HEK293 (cell line): ENCODE measurements at regions not wholly inside any gene's neighbourhood (a gene's known extent, or its start where the extent isn't known, plus 50 kb on each side); places are given as distances from the start of the nearest gene placed in this dataset.
"Not testable (repeated sequence)": the region's sequence is repeated elsewhere in the genome, so short reads cannot be mapped to it uniquely, and the experiment has no call there.

ENCODE experiments used
- CTCF ChIA-PET: fragments of 350-600 bp; formaldehyde crosslinking; extraction: SDS; loops from one replicate; lab custom pipeline; 2021; ENCODE audit warnings: antibody characterized with exemption; lab: Yijun Ruan, JAX
- POLR2A ChIA-PET: fragments of 300-600 bp; formaldehyde crosslinking; extraction: SDS; loops from one replicate; lab custom pipeline; 2020; ENCODE audit warnings: antibody characterized with exemption, inconsistent platforms; lab: Yijun Ruan, JAX
- H3K27ac ChIP-seq: fragments of 200-500 bp; sonication (Bioruptor generic); 2 replicates; pipeline ENCODE4 v1.5.1; 2014; ENCODE audit warnings: low read depth, low read length, control low read depth, inconsistent platforms; ENCODE audit errors: extremely low read depth
- H3K36me3 ChIP-seq, 2 experiments: fragments of 200-500 bp in 1 of 2; sonication (Bioruptor generic) in 1 of 2; 1 replicate in 1 of 2; 2 replicates in 1 of 2; pipeline ENCODE4 v1.5.1; 2014 to 2017; ENCODE audit warnings: inconsistent platforms in 2 of 2, low read length in 2 of 2; ENCODE audit not compliant: control insufficient read depth in 2 of 2, insufficient read depth in 1 of 2
- H3K4me1 ChIP-seq: fragments of 200-500 bp; sonication (Bioruptor generic); 2 replicates; pipeline ENCODE4 v1.5.1; 2014; ENCODE audit warnings: mild to moderate bottlenecking, low read length, inconsistent platforms; ENCODE audit not compliant: control insufficient read depth, insufficient read depth
- H3K4me3 ChIP-seq: 2 replicates; pipeline ENCODE4 v1.5.1; 2011; ENCODE audit warnings: low read depth, mild to moderate bottlenecking, control low read depth, low read length, moderate library complexity
- H3K9me3 ChIP-seq: fragments of 200-500 bp; sonication (Bioruptor generic); 2 replicates; pipeline ENCODE4 v1.5.1; 2014; ENCODE audit warnings: low read depth, low read length, inconsistent platforms; ENCODE audit not compliant: control insufficient read depth, insufficient read depth
- FEZF1 ChIP-seq: fragments of 450-650 bp; formaldehyde crosslinking; IDR thresholded peaks from 2 replicates; pipeline ENCODE4 v1.5.1; 2016; ENCODE audit warnings: missing biosample characterization, missing genetic modification characterization
- HOXC10 ChIP-seq: sonication (generic); formaldehyde crosslinking; IDR thresholded peaks from 2 replicates; pipeline ENCODE4 v1.8.1; 2023; ENCODE audit warnings: mild to moderate bottlenecking, missing genetic modification reagents
- HOXD13 ChIP-seq: sonication (generic); formaldehyde crosslinking; IDR thresholded peaks from 2 replicates; pipeline ENCODE4 v1.8.0; 2022; ENCODE audit warnings: missing genetic modification reagents, borderline replicate concordance
- MYNN ChIP-seq: fragments of 450-650 bp; formaldehyde crosslinking; IDR thresholded peaks from 2 replicates; pipeline ENCODE4 v1.5.1; 2016; ENCODE audit warnings: missing biosample characterization, missing genetic modification characterization, borderline replicate concordance
- ZFP3 ChIP-seq: fragments of 450-650 bp; formaldehyde crosslinking; IDR thresholded peaks from 2 replicates; pipeline ENCODE4 v1.5.1; 2016; ENCODE audit warnings: low read depth, missing biosample characterization, missing genetic modification characterization
- ZNF133 ChIP-seq: fragments of 450-650 bp; formaldehyde crosslinking; IDR thresholded peaks from 2 replicates; pipeline ENCODE4 v1.5.1; 2016; ENCODE audit warnings: missing biosample characterization, missing genetic modification characterization
- ZNF221 ChIP-seq: fragments of 450-650 bp; formaldehyde crosslinking; IDR thresholded peaks from 2 replicates; pipeline ENCODE4 v1.5.1; 2017; ENCODE audit warnings: missing biosample characterization, missing genetic modification characterization, borderline replicate concordance
- ZNF302 ChIP-seq: fragments of 450-650 bp; formaldehyde crosslinking; IDR thresholded peaks from 2 replicates; pipeline ENCODE4 v1.5.1; 2016; ENCODE audit warnings: missing biosample characterization, missing genetic modification characterization, low read depth
- ZNF354C ChIP-seq: fragments of 450-650 bp; formaldehyde crosslinking; IDR thresholded peaks from 2 replicates; pipeline ENCODE4 v1.5.1; 2016; ENCODE audit warnings: missing biosample characterization, missing genetic modification characterization, low read depth, borderline replicate concordance
- ZNF404 ChIP-seq: fragments of 450-650 bp; formaldehyde crosslinking; IDR thresholded peaks from 2 replicates; pipeline ENCODE4 v1.5.1; 2017; ENCODE audit warnings: missing biosample characterization, missing genetic modification characterization
- ZNF548 ChIP-seq: fragments of 450-650 bp; formaldehyde crosslinking; IDR thresholded peaks from 2 replicates; pipeline ENCODE4 v1.5.1; 2016; ENCODE audit warnings: missing biosample characterization, missing genetic modification characterization
- ZNF549 ChIP-seq: fragments of 450-650 bp; IDR thresholded peaks from 2 replicates; pipeline ENCODE4 v1.5.1; 2018; ENCODE audit warnings: missing biosample characterization, missing genetic modification characterization, mild to moderate bottlenecking, inconsistent platforms, moderate library complexity
- ZNF626 ChIP-seq: fragments of 450-650 bp; sonication (Bioruptor Pico); formaldehyde crosslinking; IDR thresholded peaks from 2 replicates; pipeline ENCODE4 v1.5.1; 2018; ENCODE audit warnings: missing biosample characterization, missing genetic modification characterization, inconsistent platforms
- TF ChIP-seq, protein P1 (sequence below): fragments of 450-650 bp; formaldehyde crosslinking; IDR thresholded peaks from 2 replicates; pipeline ENCODE4 v1.5.1; 2016; ENCODE audit warnings: missing biosample characterization, missing genetic modification characterization
- TF ChIP-seq, protein P2 (sequence below): fragments of 450-650 bp; formaldehyde crosslinking; IDR thresholded peaks from 2 replicates; pipeline ENCODE4 v1.5.1; 2017; ENCODE audit warnings: missing biosample characterization, missing genetic modification characterization
- TF ChIP-seq, protein P3 (sequence below): fragments of 450-650 bp; formaldehyde crosslinking; IDR thresholded peaks from 2 replicates; pipeline ENCODE4 v1.5.1; 2016; ENCODE audit warnings: missing biosample characterization, missing genetic modification characterization, low read depth
- TF ChIP-seq, protein P4 (sequence below): fragments of 450-650 bp; formaldehyde crosslinking; conservative IDR thresholded peaks from 2 replicates; pipeline ENCODE4 v1.5.1; 2016; ENCODE audit warnings: low read depth, missing biosample characterization, missing genetic modification characterization

DNA sequence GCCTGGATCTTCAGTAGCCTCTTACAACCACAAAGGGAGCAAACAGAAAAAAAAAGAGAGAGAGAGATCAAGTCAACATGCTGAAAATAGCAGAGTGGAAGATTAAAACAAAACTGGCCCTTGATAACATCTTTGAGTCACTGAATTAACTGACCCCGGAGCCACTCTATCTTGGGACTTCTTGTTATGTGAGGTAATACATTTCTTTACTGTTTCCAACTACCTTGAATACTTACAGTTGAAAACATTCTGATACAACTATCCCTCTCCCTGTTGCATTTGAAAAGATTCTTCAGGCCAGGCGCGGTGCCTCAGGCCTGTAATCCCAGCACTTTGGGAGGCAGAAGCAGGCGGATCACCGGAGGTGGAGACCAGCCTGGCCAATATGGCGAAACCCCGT is 208.1 kb downstream of the MEMO1 start (continued):
- TF ChIP-seq, protein P1, sequence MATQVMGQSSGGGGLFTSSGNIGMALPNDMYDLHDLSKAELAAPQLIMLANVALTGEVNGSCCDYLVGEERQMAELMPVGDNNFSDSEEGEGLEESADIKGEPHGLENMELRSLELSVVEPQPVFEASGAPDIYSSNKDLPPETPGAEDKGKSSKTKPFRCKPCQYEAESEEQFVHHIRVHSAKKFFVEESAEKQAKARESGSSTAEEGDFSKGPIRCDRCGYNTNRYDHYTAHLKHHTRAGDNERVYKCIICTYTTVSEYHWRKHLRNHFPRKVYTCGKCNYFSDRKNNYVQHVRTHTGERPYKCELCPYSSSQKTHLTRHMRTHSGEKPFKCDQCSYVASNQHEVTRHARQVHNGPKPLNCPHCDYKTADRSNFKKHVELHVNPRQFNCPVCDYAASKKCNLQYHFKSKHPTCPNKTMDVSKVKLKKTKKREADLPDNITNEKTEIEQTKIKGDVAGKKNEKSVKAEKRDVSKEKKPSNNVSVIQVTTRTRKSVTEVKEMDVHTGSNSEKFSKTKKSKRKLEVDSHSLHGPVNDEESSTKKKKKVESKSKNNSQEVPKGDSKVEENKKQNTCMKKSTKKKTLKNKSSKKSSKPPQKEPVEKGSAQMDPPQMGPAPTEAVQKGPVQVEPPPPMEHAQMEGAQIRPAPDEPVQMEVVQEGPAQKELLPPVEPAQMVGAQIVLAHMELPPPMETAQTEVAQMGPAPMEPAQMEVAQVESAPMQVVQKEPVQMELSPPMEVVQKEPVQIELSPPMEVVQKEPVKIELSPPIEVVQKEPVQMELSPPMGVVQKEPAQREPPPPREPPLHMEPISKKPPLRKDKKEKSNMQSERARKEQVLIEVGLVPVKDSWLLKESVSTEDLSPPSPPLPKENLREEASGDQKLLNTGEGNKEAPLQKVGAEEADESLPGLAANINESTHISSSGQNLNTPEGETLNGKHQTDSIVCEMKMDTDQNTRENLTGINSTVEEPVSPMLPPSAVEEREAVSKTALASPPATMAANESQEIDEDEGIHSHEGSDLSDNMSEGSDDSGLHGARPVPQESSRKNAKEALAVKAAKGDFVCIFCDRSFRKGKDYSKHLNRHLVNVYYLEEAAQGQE (tag by site-specific recombination), result no peak
- TF ChIP-seq FEZF1 (no peak), ZNF302 (tag by site-specific recombination) (no peak)
- TF ChIP-seq, protein P2, sequence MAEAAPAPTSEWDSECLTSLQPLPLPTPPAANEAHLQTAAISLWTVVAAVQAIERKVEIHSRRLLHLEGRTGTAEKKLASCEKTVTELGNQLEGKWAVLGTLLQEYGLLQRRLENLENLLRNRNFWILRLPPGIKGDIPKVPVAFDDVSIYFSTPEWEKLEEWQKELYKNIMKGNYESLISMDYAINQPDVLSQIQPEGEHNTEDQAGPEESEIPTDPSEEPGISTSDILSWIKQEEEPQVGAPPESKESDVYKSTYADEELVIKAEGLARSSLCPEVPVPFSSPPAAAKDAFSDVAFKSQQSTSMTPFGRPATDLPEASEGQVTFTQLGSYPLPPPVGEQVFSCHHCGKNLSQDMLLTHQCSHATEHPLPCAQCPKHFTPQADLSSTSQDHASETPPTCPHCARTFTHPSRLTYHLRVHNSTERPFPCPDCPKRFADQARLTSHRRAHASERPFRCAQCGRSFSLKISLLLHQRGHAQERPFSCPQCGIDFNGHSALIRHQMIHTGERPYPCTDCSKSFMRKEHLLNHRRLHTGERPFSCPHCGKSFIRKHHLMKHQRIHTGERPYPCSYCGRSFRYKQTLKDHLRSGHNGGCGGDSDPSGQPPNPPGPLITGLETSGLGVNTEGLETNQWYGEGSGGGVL (tag by site-specific recombination), result no peak
- TF ChIP-seq, all 188 proteins: peak for 0

DNA sequence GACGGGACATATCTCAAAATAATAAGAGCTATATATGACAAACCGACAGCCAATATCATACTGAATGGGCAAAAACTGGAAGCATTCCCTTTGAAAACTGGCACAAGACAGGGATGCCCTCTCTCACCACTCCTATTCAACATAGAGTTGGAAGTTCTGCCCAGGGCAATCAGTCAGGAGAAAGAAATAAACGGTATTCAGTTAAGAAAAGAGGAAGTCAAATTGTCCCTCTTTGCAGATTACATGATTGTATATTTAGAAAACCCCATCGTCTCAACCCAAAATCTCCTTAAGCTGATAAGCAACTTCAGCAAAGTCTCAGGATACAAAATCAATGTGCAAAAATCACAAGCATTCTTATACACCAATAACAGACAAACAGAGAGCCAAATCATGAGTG is 211.5 kb downstream of the MEMO1 start:
- H3K4me1 ChIP-seq, H3K36me3 ChIP-seq, H3K4me3 ChIP-seq, H3K9me3 ChIP-seq, H3K27ac ChIP-seq, CTCF ChIA-PET, POLR2A ChIA-PET: not testable (repeated sequence)

DNA sequence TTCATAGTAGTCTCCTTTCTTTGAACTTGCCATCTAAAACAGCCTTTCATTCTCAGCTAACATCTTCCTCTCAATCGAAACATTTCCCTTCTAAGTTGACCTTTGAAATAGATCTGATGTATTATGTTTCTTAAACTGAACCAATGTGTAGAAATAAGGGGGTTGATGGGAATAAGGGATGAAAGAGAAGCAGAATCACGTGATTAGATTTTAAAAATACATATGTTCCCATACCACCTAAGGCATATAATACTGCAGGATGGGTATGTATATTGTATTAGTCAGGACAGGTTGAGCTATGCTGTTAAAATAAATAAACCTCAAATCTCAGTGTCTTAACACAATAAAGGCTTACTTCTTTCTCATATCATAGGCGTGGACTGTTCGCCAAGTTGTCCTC is 207.5 kb upstream of the SRD5A2 start:
- ChIA-PET CTCF (interaction anchor here (0.5 kb wide), 1 partner anchor 174 kb away, joined by 3 read pairs; no protein-coding TSS in a partner anchor), POLR2A (no interaction called here)
- H3K4me3 ChIP-seq, result no peak overlapping the region
- H3K9me3 ChIP-seq, result no peaks in the 10 kb centered on the region
- H3K36me3 ChIP-seq, result no peaks in the 10 kb centered on the region
- no peaks in the 10 kb centered on the region for H3K4me1 ChIP-seq
- TF ChIP-seq ZNF354C, result no peak
- H3K27ac ChIP-seq, result no peak overlapping the region

DNA sequence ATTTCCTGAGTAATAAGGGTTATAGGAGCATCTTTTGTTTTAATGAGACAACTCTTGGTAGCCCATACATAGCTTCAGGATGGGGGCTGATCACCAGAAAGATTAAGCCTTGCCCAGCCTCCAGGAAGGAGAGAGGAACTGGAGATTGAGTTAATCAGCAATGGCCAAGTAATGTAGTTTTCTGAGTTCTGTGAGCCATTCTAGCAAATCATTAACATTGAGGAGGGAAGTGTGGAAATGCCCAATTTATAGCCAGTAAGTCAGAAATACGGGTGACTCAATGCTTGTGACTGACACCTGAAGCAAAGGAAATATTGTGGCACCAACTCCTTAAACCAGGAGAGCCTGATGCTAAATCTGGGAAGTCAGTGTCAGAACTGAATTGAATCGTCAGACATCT is 205.1 kb upstream of the SRD5A2 start:
- ChIA-PET POLR2A (no interaction called here), CTCF (no interaction called here)
- H3K4me3 ChIP-seq, result no peak overlapping the region
- H3K36me3 ChIP-seq, result no peaks in the 10 kb centered on the region
- H3K9me3 ChIP-seq, result no peaks in the 10 kb centered on the region
- no peak overlapping the region for H3K27ac ChIP-seq
- H3K4me1 ChIP-seq, result no peaks in the 10 kb centered on the region
- TF ChIP-seq HOXD13 (no peak), ZNF626 (tag by site-specific recombination) (no peak), ZNF404 (tag by site-specific recombination) (no peak), MYNN (tag by site-specific recombination) (no peak), HOXC10 (CRISPR knock-in tag) (no peak), ZNF133 (tag by site-specific recombination) (no peak), ZNF548 (no peak), ZNF221 (no peak), ZNF549 (tag by site-specific recombination) (no peak), ZFP3 (tag by site-specific recombination) (no peak), ZNF354C (no peak)
- TF ChIP-seq, protein P3, sequence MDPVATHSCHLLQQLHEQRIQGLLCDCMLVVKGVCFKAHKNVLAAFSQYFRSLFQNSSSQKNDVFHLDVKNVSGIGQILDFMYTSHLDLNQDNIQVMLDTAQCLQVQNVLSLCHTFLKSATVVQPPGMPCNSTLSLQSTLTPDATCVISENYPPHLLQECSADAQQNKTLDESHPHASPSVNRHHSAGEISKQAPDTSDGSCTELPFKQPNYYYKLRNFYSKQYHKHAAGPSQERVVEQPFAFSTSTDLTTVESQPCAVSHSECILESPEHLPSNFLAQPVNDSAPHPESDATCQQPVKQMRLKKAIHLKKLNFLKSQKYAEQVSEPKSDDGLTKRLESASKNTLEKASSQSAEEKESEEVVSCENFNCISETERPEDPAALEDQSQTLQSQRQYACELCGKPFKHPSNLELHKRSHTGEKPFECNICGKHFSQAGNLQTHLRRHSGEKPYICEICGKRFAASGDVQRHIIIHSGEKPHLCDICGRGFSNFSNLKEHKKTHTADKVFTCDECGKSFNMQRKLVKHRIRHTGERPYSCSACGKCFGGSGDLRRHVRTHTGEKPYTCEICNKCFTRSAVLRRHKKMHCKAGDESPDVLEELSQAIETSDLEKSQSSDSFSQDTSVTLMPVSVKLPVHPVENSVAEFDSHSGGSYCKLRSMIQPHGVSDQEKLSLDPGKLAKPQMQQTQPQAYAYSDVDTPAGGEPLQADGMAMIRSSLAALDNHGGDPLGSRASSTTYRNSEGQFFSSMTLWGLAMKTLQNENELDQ (tag by site-specific recombination), result no peak
- TF ChIP-seq, protein P4, sequence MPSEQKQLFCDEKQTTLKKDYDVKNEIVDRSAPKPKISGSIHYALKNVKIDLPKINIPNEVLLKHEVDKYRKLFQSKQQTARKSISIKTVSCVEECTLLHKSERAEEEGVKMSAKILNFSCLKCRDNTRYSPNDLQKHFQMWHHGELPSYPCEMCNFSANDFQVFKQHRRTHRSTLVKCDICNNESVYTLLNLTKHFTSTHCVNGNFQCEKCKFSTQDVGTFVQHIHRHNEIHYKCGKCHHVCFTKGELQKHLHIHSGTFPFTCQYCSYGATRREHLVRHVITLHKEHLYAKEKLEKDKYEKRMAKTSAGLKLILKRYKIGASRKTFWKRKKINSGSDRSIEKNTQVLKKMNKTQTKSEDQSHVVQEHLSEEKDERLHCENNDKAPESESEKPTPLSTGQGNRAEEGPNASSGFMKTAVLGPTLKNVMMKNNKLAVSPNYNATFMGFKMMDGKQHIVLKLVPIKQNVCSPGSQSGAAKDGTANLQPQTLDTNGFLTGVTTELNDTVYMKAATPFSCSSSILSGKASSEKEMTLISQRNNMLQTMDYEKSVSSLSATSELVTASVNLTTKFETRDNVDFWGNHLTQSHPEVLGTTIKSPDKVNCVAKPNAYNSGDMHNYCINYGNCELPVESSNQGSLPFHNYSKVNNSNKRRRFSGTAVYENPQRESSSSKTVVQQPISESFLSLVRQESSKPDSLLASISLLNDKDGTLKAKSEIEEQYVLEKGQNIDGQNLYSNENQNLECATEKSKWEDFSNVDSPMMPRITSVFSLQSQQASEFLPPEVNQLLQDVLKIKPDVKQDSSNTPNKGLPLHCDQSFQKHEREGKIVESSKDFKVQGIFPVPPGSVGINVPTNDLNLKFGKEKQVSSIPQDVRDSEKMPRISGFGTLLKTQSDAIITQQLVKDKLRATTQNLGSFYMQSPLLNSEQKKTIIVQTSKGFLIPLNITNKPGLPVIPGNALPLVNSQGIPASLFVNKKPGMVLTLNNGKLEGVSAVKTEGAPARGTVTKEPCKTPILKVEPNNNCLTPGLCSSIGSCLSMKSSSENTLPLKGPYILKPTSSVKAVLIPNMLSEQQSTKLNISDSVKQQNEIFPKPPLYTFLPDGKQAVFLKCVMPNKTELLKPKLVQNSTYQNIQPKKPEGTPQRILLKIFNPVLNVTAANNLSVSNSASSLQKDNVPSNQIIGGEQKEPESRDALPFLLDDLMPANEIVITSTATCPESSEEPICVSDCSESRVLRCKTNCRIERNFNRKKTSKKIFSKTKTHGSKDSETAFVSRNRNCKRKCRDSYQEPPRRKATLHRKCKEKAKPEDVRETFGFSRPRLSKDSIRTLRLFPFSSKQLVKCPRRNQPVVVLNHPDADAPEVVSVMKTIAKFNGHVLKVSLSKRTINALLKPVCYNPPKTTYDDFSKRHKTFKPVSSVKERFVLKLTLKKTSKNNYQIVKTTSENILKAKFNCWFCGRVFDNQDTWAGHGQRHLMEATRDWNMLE (tag by site-specific recombination), result no peak
